PC-3 (cell line): ENCODE measurements at regions not wholly inside any gene's neighbourhood (a gene's known extent, or its start where the extent isn't known, plus 50 kb on each side); places are given as distances from the start of the nearest gene placed in this dataset.

Source experiments
- ATAC-seq: fragments of 200-7000 bp; cut with Tn5 transposase; 2 replicates; pipeline ENCODE4 v1.9.1; 2020; ENCODE audit warnings: mild to moderate bottlenecking, moderate library complexity
- BruUV-seq: library from RNA; stranded (reverse); fragments of 400-500 nt; replicated peaks from 2 replicates; lab custom pipeline; 2021; lab: Mats Ljungman, UMichigan
- CTCF ChIA-PET: fragments of 300-600 bp; sonication (Branson Sonifier 250); formaldehyde crosslinking; loops from one replicate; lab custom pipeline; 2022; ENCODE audit warnings: antibody characterized with exemption; lab: Charles Lee
- POLR2A ChIA-PET: fragments of 300-600 bp; sonication (Branson Sonifier 250); formaldehyde crosslinking; loops from one replicate; lab custom pipeline; 2022; ENCODE audit warnings: antibody characterized with exemption; ENCODE audit not compliant: unreplicated experiment; lab: Charles Lee
- DNase-seq: peaks from one replicate; pipeline ENCODE4 v3.0.0-alpha.2; 2015
- H2AFZ ChIP-seq: fragments of 300-600 bp; sonication (generic); 2 replicates; pipeline ENCODE4 v1.6.0; 2016; ENCODE audit warnings: antibody characterized with exemption, low read length
- H3F3A ChIP-seq: fragments of 300-600 bp; sonication (generic); one replicate; pipeline ENCODE4 v1.6.0; 2017; ENCODE audit warnings: antibody characterized with exemption, low read length, control low read depth, mild to moderate bottlenecking; ENCODE audit not compliant: unreplicated experiment
- H3K27ac ChIP-seq: fragments of 300-600 bp; sonication (generic); 2 replicates; pipeline ENCODE4 v1.5.1; 2016; ENCODE audit warnings: mild to moderate bottlenecking, low read length
- H3K27me3 ChIP-seq: fragments of 300-600 bp; sonication (generic); 2 replicates; pipeline ENCODE4 v1.6.1; 2016; ENCODE audit warnings: low read length, mixed read lengths
- H3K36me3 ChIP-seq: fragments of 300-600 bp; sonication (generic); 2 replicates; pipeline ENCODE4 v1.6.1; 2016; ENCODE audit warnings: low read depth, mixed run types, low read length, mixed read lengths
- H3K4me1 ChIP-seq: fragments of 300-600 bp; sonication (generic); 2 replicates; pipeline ENCODE4 v1.5.1; 2016; ENCODE audit warnings: low read length; ENCODE audit not compliant: insufficient read depth
- H3K4me2 ChIP-seq: fragments of 300-600 bp; sonication (generic); 2 replicates; pipeline ENCODE4 v1.6.0; 2016; ENCODE audit warnings: low read length
- H3K4me3 ChIP-seq: fragments of 300-600 bp; sonication (generic); 2 replicates; pipeline ENCODE4 v1.5.1; 2016; ENCODE audit warnings: mild to moderate bottlenecking, low read length, mixed read lengths
- H3K79me2 ChIP-seq: fragments of 300-600 bp; sonication (generic); 2 replicates; pipeline ENCODE4 v1.6.1; 2017; ENCODE audit warnings: low read length, mixed read lengths
- H3K9ac ChIP-seq: fragments of 300-600 bp; sonication (generic); 2 replicates; pipeline ENCODE4 v1.6.0; 2016; ENCODE audit warnings: mild to moderate bottlenecking, low read length
- H3K9me2 ChIP-seq: fragments of 300-600 bp; sonication (generic); replicated peaks from 2 replicates; pipeline ENCODE4 v1.6.1; 2016; ENCODE audit warnings: mixed run types, low read length, mixed read lengths
- H3K9me3 ChIP-seq: fragments of 300-600 bp; sonication (generic); 2 replicates; pipeline ENCODE4 v1.6.1; 2016; ENCODE audit warnings: low read length, mixed read lengths
- H4K20me1 ChIP-seq: fragments of 300-600 bp; sonication (generic); 2 replicates; pipeline ENCODE4 v1.6.1; 2016; ENCODE audit warnings: low read length, mixed read lengths
- CTCF ChIP-seq: fragments of 300-600 bp; sonication (generic); conservative IDR thresholded peaks from 2 replicates; pipeline ENCODE4 v1.5.1; 2017; ENCODE audit warnings: antibody characterized with exemption, low read depth, mild to moderate bottlenecking, low read length
- EZH2 ChIP-seq: fragments of 300-600 bp; sonication (generic); IDR thresholded peaks from one replicate; pipeline ENCODE4 v1.6.1; 2017; ENCODE audit warnings: antibody characterized with exemption, mild to moderate bottlenecking, low read length; ENCODE audit not compliant: unreplicated experiment
- EZH2phosphoT487 ChIP-seq: fragments of 300-600 bp; sonication (generic); IDR thresholded peaks from 2 replicates; pipeline ENCODE4 v1.6.1; 2018; ENCODE audit warnings: mild to moderate bottlenecking, antibody characterized with exemption, low read length, borderline replicate concordance
- intact Hi-C: fragments of 100-400 bp; cut with micrococcal nuclease; formaldehyde crosslinking; loops from 2 replicates; pipeline ENCODE4 v1.9.0; 2023

- Histone ChIP-seq H3K27me3 (no peaks in the 10 kb centered on the region), H3K4me2 (no peak overlapping the region), H3K9ac (no peak overlapping the region), H3K27ac (no peak overlapping the region), H3K79me2 (no peaks in the 10 kb centered on the region), H4K20me1 (no peaks in the 10 kb centered on the region), H3K4me1 (no peaks in the 10 kb centered on the region), H3K4me3 (no peak overlapping the region), H3K9me2 (no peaks in the 10 kb centered on the region), H3F3A (no peaks in the 10 kb centered on the region), H3K36me3 (no peaks in the 10 kb centered on the region), H3K9me3 (no peaks in the 10 kb centered on the region), H2AFZ (no peak overlapping the region)
- BruUV-seq = no TSS peak
- no peak for ATAC-seq
- no peak for DNase-seq
- CTCF ChIA-PET = no interaction called here
- POLR2A ChIA-PET = no interaction called here
- intact Hi-C loops = no loop called here
- TF ChIP-seq EZH2 (no peak), EZH2phosphoT487 (no peak), CTCF (no peak)
Observed at GRCh38 chr12:16884819-16885218, 278.9 kb upstream of the LMO3 start.

- no peak overlapping the region for H3K27ac ChIP-seq
- no peaks in the 10 kb centered on the region for H3K9me2 ChIP-seq
- H3K4me1 ChIP-seq = no peaks in the 10 kb centered on the region
- H3K79me2 ChIP-seq = no peaks in the 10 kb centered on the region
- BruUV-seq = no TSS peak
- H3K4me3 ChIP-seq = no peak overlapping the region
- no peaks in the 10 kb centered on the region for H3F3A ChIP-seq
- ChIA-PET CTCF (no interaction called here), POLR2A (no interaction called here)
- no peaks in the 10 kb centered on the region for H3K9me3 ChIP-seq
- no peak overlapping the region for H3K4me2 ChIP-seq
- ATAC-seq = no peak
- no peaks in the 10 kb centered on the region for H3K36me3 ChIP-seq
- TF ChIP-seq CTCF (no peak), EZH2 (no peak), EZH2phosphoT487 (no peak)
- no peak overlapping the region for H2AFZ ChIP-seq
- H3K27me3 ChIP-seq = 0 out of 2 replicates have a peak, but pooled peaks cover 4% of the 10 kb centered on the region
- no peaks in the 10 kb centered on the region for H4K20me1 ChIP-seq
- intact Hi-C loops = no loop called here
- no peak for DNase-seq
- H3K9ac ChIP-seq = no peak overlapping the region
Observed at GRCh38 chr12:16884056-16884455, 278.1 kb upstream of the LMO3 start.

- TF ChIP-seq EZH2 (no peak), CTCF (no peak), EZH2phosphoT487 (no peak)
- H2AFZ ChIP-seq = no peak overlapping the region
- DNase-seq (no peak), ATAC-seq (no peak)
- H3K4me2 ChIP-seq = no peak overlapping the region
- H3K9ac ChIP-seq = no peak overlapping the region
- 0 out of 2 replicates have a peak, but pooled peaks cover 4% of the 10 kb centered on the region for H3K27me3 ChIP-seq
- no TSS peak for BruUV-seq
- H3K4me3 ChIP-seq = no peak overlapping the region
- no peak overlapping the region for H3K27ac ChIP-seq
- intact Hi-C loops = no loop called here
- no peaks in the 10 kb centered on the region for H3K79me2 ChIP-seq
- H3F3A ChIP-seq = no peaks in the 10 kb centered on the region
- no peaks in the 10 kb centered on the region for H3K4me1 ChIP-seq
- ChIA-PET POLR2A (no interaction called here), CTCF (no interaction called here)
- no peaks in the 10 kb centered on the region for H3K9me3 ChIP-seq
- H3K36me3 ChIP-seq = no peaks in the 10 kb centered on the region
- no peaks in the 10 kb centered on the region for H3K9me2 ChIP-seq
- H4K20me1 ChIP-seq = no peaks in the 10 kb centered on the region
Observed at GRCh38 chr12:16881986-16882570, 276.1 kb upstream of the LMO3 start.
